ENCODE measurements at regions not wholly inside any gene's neighbourhood (a gene's known extent, or its start where the extent isn't known, plus 50 kb on each side); places are given as distances from the start of the nearest gene placed in this dataset.
"Not testable (repeated sequence)": the region's sequence is repeated elsewhere in the genome, so short reads cannot be mapped to it uniquely, and the experiment has no call there.

DNA sequence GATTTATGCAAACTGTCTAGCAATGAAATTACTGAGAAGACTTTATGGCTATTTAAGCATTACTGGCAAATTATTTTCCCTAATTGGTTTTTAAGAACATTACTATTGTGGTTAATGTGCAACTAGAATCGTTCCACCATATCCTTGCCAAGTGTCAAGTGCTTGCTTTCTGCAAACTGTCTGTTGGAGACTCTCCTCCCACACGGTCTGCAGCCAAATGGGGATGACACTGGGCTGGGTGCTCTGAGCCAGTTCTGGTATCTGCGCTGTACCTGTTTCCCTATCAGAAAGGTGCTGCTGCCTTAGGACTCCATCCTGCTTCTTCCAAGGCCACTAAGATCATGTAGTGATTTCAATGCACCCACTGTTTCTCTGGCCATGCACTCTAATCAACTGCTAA lies 110.4 kb downstream of the RAMP3 start:
- peak; percentile 90 for DNase-seq

- DNase-seq: no peak
Observed at GRCh38 chr7:45269192-45269591, 111.6 kb downstream of the RAMP3 start.

DNA sequence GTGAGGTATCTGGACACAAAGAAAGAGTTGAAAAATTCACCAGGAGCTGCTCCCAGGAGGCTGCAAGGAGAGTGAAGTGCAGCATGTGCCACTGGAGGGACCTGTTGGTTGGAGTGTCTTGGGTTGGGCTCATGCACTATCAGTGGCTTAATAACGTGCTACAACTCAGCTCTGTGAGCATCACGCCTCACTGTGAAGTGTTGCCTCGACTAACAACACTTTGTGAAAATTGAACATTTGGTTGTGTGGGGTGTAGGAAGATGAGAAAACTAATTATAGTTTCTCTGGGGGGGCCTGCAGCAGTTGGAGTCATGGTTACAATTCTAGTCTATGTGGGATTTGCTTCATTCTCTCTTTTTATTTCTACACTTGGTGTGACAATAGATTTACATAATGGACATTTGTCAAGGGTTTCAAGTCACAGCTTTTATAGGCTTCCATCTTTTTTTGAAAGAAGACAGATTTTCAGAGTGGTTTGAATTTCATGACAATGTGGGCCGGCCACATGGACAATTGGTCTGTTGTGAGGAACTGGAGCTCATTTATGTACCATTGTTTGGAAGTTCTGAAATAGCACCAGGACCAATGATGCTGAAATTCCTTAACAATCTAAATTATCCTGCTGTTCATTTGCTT lies 121.3 kb downstream of the RAMP3 start:
- no peak for DNase-seq

DNA sequence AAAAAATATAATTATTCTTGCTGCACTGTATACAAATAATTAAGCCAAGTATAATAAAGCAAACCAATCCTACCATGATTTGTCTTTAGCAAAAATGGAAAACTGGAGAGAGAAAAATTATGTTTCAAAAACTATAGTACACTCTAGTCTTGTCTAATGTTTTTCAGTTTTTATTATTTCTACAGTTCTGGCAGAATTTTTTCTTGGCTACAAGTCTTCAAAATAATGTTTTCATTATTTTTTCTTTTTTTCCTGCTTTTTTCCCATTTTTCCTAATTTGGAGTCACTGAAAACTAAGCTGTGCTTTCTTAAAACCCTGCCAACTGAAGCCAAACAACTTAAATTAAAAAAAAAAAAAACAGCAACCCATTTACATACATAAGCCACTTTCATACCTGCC lies 132.0 kb downstream of the RAMP3 start:
- not testable (repeated sequence) for DNase-seq

- DNase-seq: no peak
Observed at GRCh38 chr7:45290880-45291279, 133.3 kb downstream of the RAMP3 start.

- DNase-seq: no peak
Observed at GRCh38 chr7:45292481-45292880, 134.9 kb downstream of the RAMP3 start.

- DNase-seq: no peak
Observed at GRCh38 chr7:45293295-45293942, 135.8 kb downstream of the RAMP3 start.

GRCh38 chr7:45294559-45294958 lies 137.0 kb downstream of the RAMP3 start:
- no peak for DNase-seq

DNA sequence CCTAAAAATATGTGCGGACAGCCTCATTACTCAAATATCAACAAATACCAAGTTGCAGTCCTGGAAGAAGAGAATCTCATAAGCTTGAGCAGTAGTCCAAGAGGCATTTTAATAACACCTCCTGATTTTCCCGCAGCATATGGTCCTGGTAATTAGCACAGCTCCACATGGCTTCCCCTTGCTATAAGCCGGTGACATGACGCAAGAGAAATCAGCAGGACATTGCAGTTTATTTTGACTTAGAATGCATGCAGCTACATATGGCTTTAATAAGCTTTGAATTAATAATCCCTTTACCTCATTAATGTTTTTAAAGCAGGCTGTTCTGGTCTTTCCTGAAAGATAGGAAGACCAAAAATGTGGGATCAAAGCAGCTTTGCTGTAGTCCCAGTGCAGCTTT lies 137.6 kb downstream of the RAMP3 start:
- DNase-seq: no peak

DNA sequence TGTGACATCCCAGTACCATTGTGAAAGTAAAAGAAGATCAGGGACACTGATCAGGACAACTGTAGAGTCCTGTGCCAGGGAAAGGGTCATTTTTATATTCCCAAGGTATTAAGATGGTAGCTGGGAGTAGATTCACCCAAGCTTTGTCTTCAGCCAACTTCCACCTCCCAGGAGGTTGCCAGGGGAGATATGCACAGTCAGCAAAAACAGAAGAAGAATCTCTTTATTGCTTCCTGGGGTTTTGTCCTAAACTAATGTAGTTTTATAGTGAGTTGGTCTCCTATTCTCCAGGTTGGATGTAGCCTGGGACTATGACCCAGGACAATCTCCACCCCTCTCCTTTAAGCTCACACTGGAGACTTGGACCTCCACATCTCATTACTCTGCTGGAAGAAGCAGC lies 139.2 kb downstream of the RAMP3 start:
- DNase-seq: no peak

DNA sequence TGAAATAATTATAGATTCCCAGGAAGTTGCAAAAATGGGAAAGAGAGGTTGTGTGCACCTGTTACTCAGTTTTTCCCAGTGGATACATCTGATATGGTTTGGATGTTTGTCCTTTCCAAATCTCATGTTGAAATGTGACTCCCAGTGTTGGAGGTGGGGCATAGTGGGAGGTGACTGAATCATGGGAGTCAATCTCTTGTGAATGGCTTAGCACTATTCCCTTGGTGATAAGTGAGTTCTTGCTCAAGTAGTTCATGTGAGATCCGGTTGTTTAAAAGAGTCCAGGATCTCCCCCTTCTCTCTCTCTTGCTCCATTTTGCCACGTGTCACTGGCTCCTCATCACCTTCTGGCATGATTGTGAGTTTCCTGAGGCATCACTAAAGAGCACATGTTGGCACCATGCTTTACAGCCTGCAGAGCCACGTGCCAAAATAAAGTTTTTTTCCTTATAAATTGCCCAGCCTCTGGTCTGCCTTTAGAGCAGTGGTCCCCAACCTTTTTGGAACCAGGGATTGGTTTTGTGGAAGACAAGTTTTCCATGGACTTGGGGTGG lies 149.2 kb downstream of the RAMP3 start:
- no peak for DNase-seq

DNA sequence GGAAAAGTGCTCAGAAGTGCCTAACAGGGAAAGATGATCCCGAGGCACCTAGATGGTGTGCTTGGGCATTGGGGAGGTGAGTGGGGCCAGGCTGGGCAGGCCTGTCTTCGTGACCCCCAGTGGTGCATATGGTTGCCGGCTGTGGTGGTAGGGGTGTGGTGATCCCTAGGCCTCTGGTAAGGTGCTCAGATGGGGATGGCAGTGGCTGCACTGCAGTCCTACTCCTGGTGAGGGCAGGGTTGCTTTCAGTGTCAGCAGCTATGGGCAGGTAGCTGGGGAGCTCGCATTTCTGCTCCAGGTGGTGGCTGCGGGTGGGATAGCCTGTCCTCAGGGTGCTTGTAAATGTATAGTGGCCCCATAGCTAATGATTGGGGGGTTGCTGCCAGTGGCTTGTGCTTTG lies 154.0 kb downstream of the RAMP3 start:
- no peak for DNase-seq

DNA sequence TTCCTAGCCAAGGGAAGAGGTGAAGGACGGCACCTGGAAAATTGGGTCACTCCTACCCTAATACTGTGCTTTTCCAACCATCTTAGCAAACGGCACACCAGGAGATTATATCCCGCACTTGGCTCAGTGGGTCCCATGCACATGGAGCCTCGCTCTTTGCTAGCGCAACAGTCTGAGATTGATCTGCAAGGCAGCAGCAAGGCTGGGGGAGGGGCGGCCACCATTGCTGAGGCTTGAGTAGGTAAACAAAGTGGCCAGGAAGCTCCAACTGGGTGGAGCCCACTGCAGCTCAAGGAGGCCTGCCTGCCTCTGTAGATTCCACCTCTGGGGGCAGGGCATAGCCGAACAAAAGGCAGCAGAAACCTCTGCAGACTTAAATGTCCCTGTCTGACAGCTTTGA lies 157.9 kb downstream of the RAMP3 start:
- DNase-seq: not testable (repeated sequence)

DNA sequence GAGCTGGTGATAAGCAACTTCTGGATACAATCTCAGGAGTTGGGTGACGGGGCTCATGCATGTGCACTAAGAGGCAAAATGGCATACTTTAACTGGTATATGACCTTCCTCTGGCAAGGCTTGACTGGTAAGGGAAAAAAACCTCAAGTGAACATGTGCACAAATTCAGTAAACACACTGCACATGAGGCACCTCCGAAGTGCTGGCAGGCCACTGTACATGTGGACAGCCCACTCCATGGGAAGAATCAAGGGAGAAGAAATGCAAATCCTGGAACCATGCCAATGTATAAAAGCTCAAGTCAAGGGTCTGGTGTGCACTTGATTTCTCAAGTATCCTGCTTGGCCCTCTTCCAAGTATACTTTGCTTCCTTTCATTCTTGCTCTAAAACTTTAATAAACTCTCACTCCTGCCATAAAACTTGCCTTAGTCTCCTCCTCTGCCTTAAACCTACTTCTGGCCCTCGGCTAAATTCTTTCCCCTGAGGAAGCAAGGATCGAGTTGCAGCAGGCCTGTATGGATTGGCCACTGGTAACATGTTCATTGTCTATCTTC lies 167.2 kb downstream of the RAMP3 start:
- DNase-seq: peak; percentile 76

DNA sequence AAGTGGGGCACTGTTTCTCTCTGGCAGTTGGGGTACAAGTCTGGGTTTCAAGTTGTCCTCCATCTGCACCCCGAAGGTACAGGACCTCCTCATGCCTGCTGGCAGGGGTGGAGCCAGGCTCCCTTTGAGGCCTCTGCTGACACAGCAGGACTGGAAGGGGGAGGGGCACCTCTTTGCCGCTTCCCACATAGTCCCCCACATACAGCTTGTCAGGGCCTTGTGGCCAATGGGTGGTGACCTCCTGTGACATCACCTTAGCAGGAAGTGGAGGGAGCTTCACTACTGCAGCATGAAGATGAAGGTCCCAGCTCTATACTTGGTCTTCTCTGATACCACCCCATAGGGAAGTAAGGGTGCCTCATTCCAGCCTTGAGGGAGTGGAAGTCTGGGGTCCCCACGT lies 167.8 kb downstream of the RAMP3 start:
- DNase-seq: no peak

GRCh38 chr7:45328403-45328981 lies 170.9 kb downstream of the RAMP3 start:
- no peak for DNase-seq

- DNase-seq: no peak
Observed at GRCh38 chr7:45331563-45331962, 174.0 kb downstream of the RAMP3 start.

DNA sequence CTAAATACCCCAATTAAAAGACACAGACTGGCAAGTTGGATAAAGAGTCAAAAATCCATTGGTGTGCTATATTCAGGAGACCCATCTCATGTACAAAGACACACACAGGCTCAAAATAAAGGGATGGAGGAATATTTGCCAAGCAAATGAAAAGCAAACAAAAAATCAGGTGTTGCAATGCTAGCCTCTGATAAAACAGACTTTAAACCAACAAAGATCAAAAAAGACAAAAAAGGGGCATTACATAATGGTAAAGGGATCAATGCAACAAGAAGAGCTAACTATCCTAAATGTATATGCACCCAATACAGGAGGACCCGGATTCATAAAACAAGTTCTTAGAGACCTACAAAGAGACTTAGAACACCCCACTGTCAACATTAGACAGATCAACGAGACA lies 177.4 kb downstream of the RAMP3 start:
- not testable (repeated sequence) for DNase-seq

DNA sequence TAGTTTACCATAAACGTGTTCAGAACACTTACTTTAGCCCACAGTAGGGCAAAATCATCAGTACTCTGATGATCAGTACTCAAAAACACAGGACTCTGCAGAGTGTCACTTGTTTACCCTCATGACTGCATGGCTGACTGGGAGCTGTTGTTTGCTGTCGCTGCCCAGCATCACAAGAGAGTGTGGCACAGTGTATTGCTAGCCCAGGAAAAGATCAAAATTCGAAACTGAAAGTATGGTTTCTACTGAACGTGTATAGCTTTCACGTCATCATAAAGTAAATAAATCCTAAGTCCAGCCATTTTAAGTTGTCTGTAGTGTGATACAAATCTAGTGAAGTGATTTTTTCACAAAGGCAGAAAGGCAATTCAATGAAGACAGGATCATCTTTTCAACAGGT lies 184.6 kb downstream of the RAMP3 start:
- DNase-seq: no peak

DNA sequence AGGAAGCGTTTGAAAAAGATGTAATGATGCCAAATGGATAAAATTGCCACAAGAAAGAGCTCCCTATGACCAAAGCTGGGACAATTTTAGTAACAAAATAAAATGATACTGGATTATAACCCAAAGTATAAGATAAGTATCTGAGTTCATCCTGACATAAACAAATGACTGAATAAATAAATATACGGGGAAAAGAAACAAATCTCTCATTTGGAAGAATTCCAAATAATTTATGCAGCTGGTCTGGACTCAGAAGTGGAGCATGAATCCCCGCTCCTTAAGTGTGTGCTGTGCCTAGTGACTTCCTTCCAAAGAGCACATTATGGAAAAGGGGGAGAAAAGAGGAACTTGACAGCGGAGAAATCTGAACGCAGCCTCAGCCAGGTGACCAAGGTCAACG lies 186.2 kb downstream of the RAMP3 start:
- no peak for DNase-seq

DNA sequence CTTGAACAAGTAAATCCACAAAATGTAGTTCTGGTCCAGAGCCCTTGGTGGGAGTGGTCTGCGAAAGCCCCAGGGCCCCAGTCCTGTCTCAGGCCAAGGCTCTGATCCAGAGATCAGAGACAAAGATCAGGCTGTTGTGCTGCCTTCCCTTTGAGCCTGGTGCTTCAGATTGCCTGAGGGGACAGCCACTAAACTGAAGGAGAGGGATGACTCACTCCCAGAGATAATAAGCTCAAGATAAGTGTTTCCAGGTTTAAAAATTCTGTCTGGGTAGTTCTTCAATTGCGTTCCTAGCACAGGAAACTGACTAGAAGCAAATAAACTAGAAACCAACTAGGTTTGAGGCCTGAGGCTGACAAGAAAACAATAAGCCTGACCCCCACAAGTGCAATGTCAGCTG lies 190.2 kb downstream of the RAMP3 start:
- no peak for DNase-seq

DNA sequence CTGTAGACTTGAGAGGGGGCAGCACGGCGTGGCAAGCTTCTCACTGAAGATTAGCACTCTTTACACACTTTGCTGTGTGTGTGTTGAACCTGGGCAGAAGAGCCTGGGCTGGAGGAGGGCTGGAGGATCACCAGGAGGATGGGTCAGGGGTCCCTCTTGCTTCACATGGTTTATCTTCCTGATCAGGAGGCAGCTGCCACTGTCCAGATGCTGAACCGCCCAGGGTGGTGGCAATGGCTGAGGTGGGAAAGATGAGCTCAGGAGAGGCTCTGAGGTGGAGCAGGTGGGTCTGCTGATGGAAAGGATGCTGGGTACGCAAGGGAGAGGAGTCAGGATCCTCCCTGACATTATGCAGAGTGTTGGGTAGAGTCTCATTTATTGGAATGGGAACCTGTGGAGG lies 191.5 kb downstream of the RAMP3 start:
- DNase-seq: no peak

- no peak for DNase-seq
Observed at GRCh38 chr7:45350896-45351295, 193.3 kb downstream of the RAMP3 start.

GRCh38 chr7:45358287-45358686 lies 200.7 kb downstream of the RAMP3 start:
- no peak for DNase-seq

All from NCI-H1105 treated with DMSO at 0.1 percent for 48 hours (cell line).